HG03159 (cell line): ENCODE measurements at regions not wholly inside any gene's neighbourhood (a gene's known extent, or its start where the extent isn't known, plus 50 kb on each side); places are given as distances from the start of the nearest gene placed in this dataset.

Experiments used
- ATAC-seq: cut with Tn5 transposase; IDR thresholded peaks from one replicate; pipeline ENCODE4 v1.9.1; 2021; ENCODE audit warnings: mild to moderate bottlenecking, moderate library complexity; ENCODE audit not compliant: unreplicated experiment

DNA sequence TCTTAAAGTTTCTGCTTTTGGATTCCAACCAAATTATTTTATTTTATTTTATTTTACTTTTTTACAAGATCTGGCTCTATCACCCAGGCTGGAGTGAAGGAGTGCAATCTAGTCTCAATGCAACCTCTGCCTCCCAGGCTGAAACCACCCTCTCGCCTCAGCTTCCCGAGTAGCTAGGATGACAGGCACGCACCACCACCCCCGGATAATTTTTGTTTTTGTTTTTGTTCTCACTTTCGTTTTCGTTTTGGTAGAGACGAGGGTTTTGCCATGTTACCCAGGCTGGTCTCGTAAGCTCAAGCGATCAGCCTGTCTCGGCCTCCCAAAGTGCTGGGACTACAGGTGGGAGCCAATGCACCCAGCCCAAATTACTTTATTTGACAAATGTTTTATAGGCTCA is 219.8 kb downstream of the ETS1 start:
- peak; percentile 58 for ATAC-seq

DNA sequence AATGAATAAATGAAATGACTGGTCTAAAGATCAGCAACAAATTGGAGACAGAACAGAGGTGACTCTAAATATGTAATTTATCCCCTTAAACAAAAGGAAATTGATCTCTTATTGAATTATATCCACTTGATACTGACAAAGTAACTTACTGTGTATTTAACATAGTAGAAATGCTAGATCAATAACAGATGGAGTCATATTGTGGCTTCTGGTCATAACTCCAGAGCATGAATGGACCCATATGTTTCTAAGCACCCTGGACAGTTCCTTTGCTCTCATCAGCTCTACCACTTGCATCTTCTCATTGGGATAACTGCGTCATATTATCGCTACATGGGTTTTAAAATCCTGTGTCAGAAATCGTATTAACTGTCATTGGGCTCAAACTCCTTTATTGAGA is 222.3 kb downstream of the ETS1 start:
- no peak for ATAC-seq

GRCh38 chr11:128361451-128362020 is 225.8 kb downstream of the ETS1 start:
- ATAC-seq = no peak

- no peak for ATAC-seq
Observed at GRCh38 chr11:128359515-128359914, 227.8 kb downstream of the ETS1 start.

- ATAC-seq = no peak
Observed at GRCh38 chr11:128357073-128357472, 230.3 kb downstream of the ETS1 start.

GRCh38 chr11:128355558-128355957 is 231.8 kb downstream of the ETS1 start:
- ATAC-seq = no peak

DNA sequence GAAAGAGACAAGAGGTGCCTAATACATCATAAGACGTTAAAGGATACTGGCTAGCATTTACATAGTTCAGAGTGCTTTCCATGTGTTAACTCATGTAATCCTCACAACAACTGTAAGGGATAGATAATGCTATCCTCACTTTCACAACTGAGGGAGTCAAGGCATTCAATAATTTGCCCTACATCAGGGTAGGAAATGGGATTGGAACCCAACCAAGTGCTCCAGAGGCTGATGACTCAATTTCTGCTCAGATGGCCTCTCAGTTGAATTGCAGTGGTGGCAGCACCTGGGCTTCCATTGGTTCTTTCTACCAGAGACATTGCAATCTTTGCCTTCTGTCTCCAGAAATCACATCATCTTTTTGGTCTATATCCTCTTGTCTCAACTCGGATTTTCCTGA is 232.9 kb downstream of the ETS1 start:
- ATAC-seq = no peak

DNA sequence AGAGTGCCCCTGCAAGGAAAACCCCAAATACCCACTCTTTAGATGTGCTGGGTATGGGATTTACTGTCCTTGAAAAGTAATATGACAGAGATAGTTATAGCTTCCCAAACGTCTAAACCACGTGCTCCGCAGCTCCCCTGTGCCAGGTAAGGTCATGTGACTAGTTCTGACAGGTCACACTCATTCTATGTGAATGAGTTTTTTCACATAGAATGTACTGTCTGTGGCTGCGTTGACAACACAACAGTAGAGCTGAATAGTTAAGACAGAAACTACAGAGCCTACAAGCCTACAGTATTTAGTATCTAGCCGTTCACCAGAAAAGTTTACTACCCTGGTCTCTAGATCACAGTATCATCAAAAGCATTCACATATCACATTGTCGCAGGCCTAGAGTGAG is 236.2 kb downstream of the ETS1 start:
- no peak for ATAC-seq

- no peak for ATAC-seq
Observed at GRCh38 chr11:128349650-128350299, 237.6 kb downstream of the ETS1 start.

- ATAC-seq = no peak
Observed at GRCh38 chr11:128346804-128347203, 240.6 kb downstream of the ETS1 start.

DNA sequence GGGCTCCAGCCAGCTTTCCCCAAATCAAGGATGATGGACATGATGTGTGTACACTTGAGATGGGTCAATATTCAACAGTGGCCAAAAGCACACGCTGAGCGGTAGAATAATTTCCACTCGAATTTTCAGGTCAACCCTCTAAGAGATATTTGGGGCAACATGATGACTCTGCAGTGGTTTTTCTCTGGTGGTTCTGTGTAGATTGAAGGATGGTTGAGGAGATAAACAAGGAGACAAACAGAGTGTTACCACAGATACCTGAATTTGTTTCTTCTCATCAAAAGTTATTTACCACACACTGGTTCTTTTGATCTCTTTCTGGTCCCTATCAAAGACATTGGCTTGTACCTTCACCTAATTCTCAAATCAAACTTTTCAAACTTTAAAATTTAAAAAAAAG is 242.0 kb downstream of the ETS1 start:
- no peak for ATAC-seq

GRCh38 chr11:128343870-128344269 is 243.5 kb downstream of the ETS1 start:
- no peak for ATAC-seq

- peak; percentile 37 for ATAC-seq
Observed at GRCh38 chr11:128343135-128343514, 244.2 kb downstream of the ETS1 start.

- peak; percentile 86 for ATAC-seq
Observed at GRCh38 chr11:128342511-128343134, 244.7 kb downstream of the ETS1 start.

DNA sequence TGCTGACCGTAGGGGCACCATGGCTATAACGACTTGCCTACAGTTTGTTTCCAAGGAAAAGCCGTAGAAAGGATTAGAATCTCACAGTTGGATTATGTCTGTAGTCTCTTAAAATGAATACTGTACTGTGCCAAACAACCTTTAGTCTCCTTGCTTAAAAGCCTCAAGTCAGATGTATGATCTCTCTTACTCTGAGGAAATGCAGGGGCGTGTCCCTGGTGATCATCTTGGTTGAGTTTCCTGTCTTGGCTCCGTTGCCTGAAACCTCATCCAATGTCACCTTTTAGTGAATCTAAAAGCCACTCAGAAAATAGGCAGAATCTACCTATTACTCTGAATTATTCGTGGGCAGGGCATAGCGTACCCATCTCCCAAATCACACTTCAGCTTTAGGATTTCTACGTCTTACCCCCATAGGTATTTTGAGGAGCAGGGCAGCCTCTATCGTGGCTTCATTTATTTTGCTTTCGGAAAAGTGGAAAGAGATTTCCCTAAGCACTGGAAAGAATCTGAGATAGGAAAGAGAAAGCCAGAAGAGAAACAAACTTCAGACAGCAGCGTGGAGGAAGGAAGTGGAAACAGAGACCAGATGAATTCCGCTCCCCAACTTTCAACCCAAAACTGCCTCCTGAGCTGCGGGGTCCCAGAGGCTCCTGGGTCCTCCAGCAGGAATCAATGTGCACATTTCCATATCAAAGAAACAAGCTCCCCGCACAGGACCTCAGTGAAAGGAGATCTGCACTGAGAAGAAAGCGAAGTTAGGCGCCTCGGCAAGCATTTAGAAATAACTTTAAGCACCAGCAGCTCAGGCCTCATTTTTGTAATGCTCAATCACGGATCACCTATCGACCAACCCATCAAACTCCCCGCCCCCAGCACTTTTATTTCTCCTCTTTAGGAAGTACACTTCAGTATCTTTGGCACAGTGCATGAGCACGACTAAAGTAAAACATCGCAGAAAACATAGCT is 245.8 kb downstream of the ETS1 start:
- ATAC-seq = no peak

DNA sequence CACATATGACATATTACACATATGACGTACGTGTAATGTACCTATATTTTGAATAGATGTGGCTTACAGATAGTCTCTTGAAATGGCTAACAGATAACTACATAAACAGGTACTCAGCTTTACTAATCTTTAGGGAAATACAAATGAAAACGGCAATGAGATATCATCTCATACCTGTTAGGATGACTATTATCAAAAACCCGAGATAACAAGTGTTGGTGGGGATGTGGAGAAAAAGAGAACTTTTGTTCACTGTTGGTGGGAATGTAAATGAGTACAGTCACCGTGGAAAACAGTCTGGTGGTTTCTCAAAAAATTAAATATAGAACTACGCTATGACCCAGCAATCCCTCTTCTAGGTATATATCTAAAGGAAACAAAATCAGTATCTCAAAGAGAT is 247.6 kb downstream of the ETS1 start:
- ATAC-seq = no peak

DNA sequence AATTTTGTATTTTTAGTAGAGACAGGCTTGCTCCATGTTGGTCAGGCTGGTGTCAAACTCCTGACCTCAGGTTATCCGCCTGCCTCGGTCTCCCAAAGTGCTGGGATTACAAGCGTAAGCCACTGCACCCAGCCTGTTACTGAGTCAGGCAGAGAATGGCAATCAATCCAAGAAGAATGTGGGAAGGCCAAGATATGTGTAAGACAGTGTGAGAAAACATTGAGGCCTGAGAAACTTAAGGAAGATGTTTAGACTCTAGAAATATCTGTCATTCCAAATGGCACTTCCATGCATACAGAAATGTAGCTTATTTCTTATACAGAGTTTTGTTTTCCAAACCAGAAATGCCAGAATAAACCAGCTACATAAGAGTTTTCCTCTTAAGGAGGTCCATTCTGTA is 248.5 kb downstream of the ETS1 start:
- no peak for ATAC-seq

GRCh38 chr11:128336203-128336602 is 251.2 kb downstream of the ETS1 start:
- ATAC-seq = no peak

DNA sequence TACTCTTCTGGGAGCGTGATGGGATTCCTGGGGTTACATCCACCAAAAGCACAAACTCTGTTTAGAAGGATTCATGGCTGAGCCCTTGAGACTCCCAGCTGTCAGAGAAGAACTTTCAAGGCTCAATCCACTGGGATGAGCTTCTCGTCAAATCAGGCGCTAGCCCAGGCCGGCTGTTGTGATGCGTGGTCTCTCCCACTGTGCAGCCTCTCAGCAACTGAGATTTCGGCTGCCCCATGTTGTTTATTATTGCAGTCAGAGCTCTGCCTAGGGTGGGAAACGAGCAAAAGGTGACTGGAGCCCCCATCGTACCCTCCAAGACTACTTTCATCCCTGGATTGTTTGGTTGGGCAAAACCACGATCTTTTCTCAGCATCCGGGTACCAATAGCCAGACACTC is 251.6 kb downstream of the ETS1 start:
- ATAC-seq = no peak

- ATAC-seq = no peak
Observed at GRCh38 chr11:128334311-128335044, 252.9 kb downstream of the ETS1 start.

DNA sequence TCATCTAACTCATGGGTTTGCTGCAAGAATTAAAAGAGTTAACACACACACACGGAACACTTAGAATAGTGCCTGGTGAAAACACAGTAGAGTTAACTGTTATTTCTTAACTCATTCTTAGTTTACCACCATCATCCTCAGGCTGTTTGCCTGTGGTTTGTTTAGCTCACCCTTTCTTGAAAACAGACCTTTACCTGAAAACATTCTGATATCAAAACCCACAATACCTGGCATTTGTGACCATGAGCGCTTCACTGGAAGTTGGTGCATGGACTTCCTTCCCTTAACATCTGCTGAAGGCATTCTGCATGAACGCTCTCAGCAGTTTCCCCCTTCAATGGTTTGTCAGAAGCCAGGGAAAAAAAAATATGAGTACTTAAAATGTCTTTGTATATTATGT is 256.0 kb downstream of the ETS1 start:
- ATAC-seq = no peak
